Neural progenitor cell (in vitro differentiated cells): ENCODE measurements at regions not wholly inside any gene's neighbourhood (a gene's known extent, or its start where the extent isn't known, plus 50 kb on each side); places are given as distances from the start of the nearest gene placed in this dataset.

ENCODE experiments used
- DNase-seq: peaks from one replicate; pipeline ENCODE4 v3.0.0-alpha.2; 2016; ENCODE audit warnings: low spot score
- H2AFZ ChIP-seq: fragments of 200-600 bp; sonication (generic); replicated peaks from 2 replicates; pipeline ENCODE4 v1.6.1; 2016; ENCODE audit warnings: antibody characterized with exemption
- H3F3A ChIP-seq: fragments of 200-600 bp; sonication (generic); 2 replicates; pipeline ENCODE4 v1.6.1; 2016; ENCODE audit warnings: antibody characterized with exemption, low read depth
- H3K27ac ChIP-seq: fragments of 200-600 bp; sonication (generic); 2 replicates; pipeline ENCODE4 v1.5.1; 2016; ENCODE audit warnings: mild to moderate bottlenecking
- H3K27me3 ChIP-seq: fragments of 200-600 bp; sonication (generic); 2 replicates; pipeline ENCODE4 v1.6.1; 2016; ENCODE audit warnings: mild to moderate bottlenecking, moderate library complexity
- H3K36me3 ChIP-seq: fragments of 200-600 bp; sonication (generic); 2 replicates; pipeline ENCODE4 v1.5.1; 2016
- H3K4me1 ChIP-seq: fragments of 200-600 bp; sonication (generic); 2 replicates; pipeline ENCODE4 v1.6.1; 2016; ENCODE audit warnings: mixed run types
- H3K4me2 ChIP-seq: fragments of 200-600 bp; sonication (generic); 2 replicates; pipeline ENCODE4 v1.6.1; 2016
- H3K4me3 ChIP-seq: fragments of 200-600 bp; sonication (generic); 2 replicates; pipeline ENCODE4 v1.5.1; 2016
- H3K79me2 ChIP-seq: fragments of 200-600 bp; sonication (generic); 2 replicates; pipeline ENCODE4 v1.6.1; 2016; ENCODE audit warnings: low read depth
- H3K9ac ChIP-seq: fragments of 200-600 bp; sonication (generic); 2 replicates; pipeline ENCODE4 v1.6.1; 2016
- H3K9me3 ChIP-seq: fragments of 200-600 bp; sonication (generic); 2 replicates; pipeline ENCODE4 v1.5.1; 2016; ENCODE audit warnings: low read depth
- H4K20me1 ChIP-seq: fragments of 200-600 bp; sonication (generic); 2 replicates; pipeline ENCODE4 v1.6.1; 2016; ENCODE audit warnings: low read depth
- H3K27ac Mint-ChIP-seq: 3 replicates; pipeline ENCODE4 v1.8.0; 2021; ENCODE audit warnings: mixed read lengths
- H3K27me3 Mint-ChIP-seq: 2 replicates; pipeline ENCODE4 v1.8.0; 2022; ENCODE audit warnings: low read depth, mild to moderate bottlenecking, inconsistent platforms, moderate library complexity, mixed read lengths; ENCODE audit not compliant: insufficient read depth
- H3K36me3 Mint-ChIP-seq: 3 replicates; pipeline ENCODE4 v1.8.0; 2021; ENCODE audit warnings: mixed read lengths
- H3K4me1 Mint-ChIP-seq: 3 replicates; pipeline ENCODE4 v1.8.0; 2021; ENCODE audit warnings: mixed read lengths
- H3K4me3 Mint-ChIP-seq: 3 replicates; pipeline ENCODE4 v1.8.0; 2021; ENCODE audit warnings: mild to moderate bottlenecking, moderate library complexity, mixed read lengths
- H3K9me3 Mint-ChIP-seq: 3 replicates; pipeline ENCODE4 v1.8.0; 2020; ENCODE audit warnings: mixed read lengths
- EZH2 ChIP-seq: fragments of 200-600 bp; sonication (generic); IDR thresholded peaks from 2 replicates; pipeline ENCODE4 v1.6.1; 2017; ENCODE audit warnings: antibody characterized with exemption, mild to moderate bottlenecking, moderate library complexity
- EZH2phosphoT487 ChIP-seq: fragments of 200-600 bp; sonication (generic); IDR thresholded peaks from 2 replicates; pipeline ENCODE4 v1.6.1; 2017; ENCODE audit warnings: antibody characterized with exemption
- TF ChIP-seq, protein P1 (sequence below): fragments of 200-600 bp; sonication (generic); IDR thresholded peaks from 2 replicates; pipeline ENCODE4 v1.5.1; 2017; ENCODE audit warnings: antibody characterized with exemption, mild to moderate bottlenecking

DNA sequence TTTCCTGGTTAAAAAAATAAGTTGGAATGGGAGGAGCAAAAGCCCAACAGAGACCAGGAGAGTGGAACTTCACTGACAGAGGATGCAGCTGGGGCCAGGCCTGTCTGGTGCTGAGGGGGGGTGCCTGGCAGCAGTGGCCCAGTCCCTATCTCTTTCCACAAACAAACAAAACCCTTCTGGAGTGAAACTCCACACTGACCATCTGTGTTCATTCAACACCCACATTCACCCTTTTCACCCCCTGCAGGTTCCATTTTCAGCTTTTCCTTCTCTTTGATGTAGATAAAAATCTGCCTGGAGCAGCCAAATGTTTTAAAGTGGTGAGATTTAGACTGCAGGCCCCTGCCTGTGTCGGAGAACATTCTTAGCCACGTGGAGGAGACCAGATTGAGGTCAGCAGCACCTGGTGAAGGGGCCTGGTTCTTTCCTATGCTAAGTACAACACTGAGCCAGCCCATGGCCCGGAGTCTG is 161.4 kb upstream of the CDH11 start:
- no peak overlapping the region for H3K4me3 ChIP-seq
- H3K27ac ChIP-seq: no peak overlapping the region
- Mint-ChIP-seq H3K36me3 (no peaks in the 10 kb centered on the region), H3K4me3 (no peak overlapping the region), H3K27me3 (peaks cover 6% of the 10 kb centered on the region), H3K27ac (peak overlapping the region; percentile 35), H3K4me1 (peaks cover 63% of the 10 kb centered on the region), H3K9me3 (peaks cover 2% of the 10 kb centered on the region)
- peaks cover 36% of the 10 kb centered on the region for H3K4me1 ChIP-seq
- H3K9me3 ChIP-seq: no peaks in the 10 kb centered on the region
- peaks cover 22% of the 10 kb centered on the region for H3F3A ChIP-seq
- no peaks in the 10 kb centered on the region for H3K36me3 ChIP-seq
- peak overlapping the region; percentile 4 for H2AFZ ChIP-seq
- H3K9ac ChIP-seq: no peak overlapping the region
- no peaks in the 10 kb centered on the region for H4K20me1 ChIP-seq
- DNase-seq: no peak
- H3K79me2 ChIP-seq: no peaks in the 10 kb centered on the region
- no peaks in the 10 kb centered on the region for H3K27me3 ChIP-seq
- no peak overlapping the region for H3K4me2 ChIP-seq
- TF ChIP-seq EZH2 (no peak), EZH2phosphoT487 (no peak)
- TF ChIP-seq, protein P1, sequence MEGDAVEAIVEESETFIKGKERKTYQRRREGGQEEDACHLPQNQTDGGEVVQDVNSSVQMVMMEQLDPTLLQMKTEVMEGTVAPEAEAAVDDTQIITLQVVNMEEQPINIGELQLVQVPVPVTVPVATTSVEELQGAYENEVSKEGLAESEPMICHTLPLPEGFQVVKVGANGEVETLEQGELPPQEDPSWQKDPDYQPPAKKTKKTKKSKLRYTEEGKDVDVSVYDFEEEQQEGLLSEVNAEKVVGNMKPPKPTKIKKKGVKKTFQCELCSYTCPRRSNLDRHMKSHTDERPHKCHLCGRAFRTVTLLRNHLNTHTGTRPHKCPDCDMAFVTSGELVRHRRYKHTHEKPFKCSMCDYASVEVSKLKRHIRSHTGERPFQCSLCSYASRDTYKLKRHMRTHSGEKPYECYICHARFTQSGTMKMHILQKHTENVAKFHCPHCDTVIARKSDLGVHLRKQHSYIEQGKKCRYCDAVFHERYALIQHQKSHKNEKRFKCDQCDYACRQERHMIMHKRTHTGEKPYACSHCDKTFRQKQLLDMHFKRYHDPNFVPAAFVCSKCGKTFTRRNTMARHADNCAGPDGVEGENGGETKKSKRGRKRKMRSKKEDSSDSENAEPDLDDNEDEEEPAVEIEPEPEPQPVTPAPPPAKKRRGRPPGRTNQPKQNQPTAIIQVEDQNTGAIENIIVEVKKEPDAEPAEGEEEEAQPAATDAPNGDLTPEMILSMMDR: no peak

DNA sequence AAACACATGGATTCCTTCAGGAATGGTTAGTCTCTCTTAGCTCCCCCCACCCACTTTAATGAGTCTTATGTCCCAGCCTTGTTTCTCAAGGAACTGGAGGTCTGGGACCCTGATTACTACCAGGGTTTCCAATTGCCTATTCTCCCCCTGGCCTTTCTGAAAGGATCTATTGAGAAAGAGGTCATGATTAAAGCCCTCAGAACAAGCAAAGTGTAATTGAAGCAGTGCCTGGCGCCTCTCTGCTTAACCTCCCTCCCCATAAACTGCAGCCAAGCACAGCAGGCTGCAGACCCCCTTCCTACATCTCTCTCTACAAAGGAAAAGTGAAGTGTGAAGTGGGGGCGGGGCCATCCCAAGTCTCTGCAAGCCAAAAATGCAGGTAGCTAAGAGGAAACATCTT is 159.7 kb upstream of the CDH11 start:
- H3K4me1 ChIP-seq: peaks cover 36% of the 10 kb centered on the region
- peaks cover 2% of the 10 kb centered on the region for H3K9me3 Mint-ChIP-seq
- H3K4me3 Mint-ChIP-seq: peak overlapping the region; percentile 41
- peak; percentile 63 for DNase-seq
- H2AFZ ChIP-seq: no peak overlapping the region
- no peaks in the 10 kb centered on the region for H4K20me1 ChIP-seq
- no peak overlapping the region for H3K9ac ChIP-seq
- no peak overlapping the region for H3K27ac ChIP-seq
- H3K27me3 ChIP-seq: no peaks in the 10 kb centered on the region
- H3K4me3 ChIP-seq: peak overlapping the region; percentile 6
- H3K36me3 ChIP-seq: no peaks in the 10 kb centered on the region
- H3K4me2 ChIP-seq: peak overlapping the region; percentile 49
- peaks cover 65% of the 10 kb centered on the region for H3K4me1 Mint-ChIP-seq
- no peaks in the 10 kb centered on the region for H3K36me3 Mint-ChIP-seq
- H3F3A ChIP-seq: peaks cover 22% of the 10 kb centered on the region
- no peak for TF ChIP-seq EZH2phosphoT487
- no peak for TF ChIP-seq EZH2
- TF ChIP-seq, protein P1: no peak
- H3K27ac Mint-ChIP-seq: peak overlapping the region; percentile 78
- H3K79me2 ChIP-seq: no peaks in the 10 kb centered on the region
- peaks cover 6% of the 10 kb centered on the region for H3K27me3 Mint-ChIP-seq
- H3K9me3 ChIP-seq: no peaks in the 10 kb centered on the region

GRCh38 chr16:65280845-65281512 is 159.1 kb upstream of the CDH11 start:
- H4K20me1 ChIP-seq: no peaks in the 10 kb centered on the region
- H3K4me3 Mint-ChIP-seq: peak overlapping the region; percentile 41
- TF ChIP-seq, protein P1: no peak
- no peak for TF ChIP-seq EZH2phosphoT487
- no peak for TF ChIP-seq EZH2
- H3K4me2 ChIP-seq: peak overlapping the region; percentile 49
- H3K4me1 Mint-ChIP-seq: peaks cover 65% of the 10 kb centered on the region
- no peaks in the 10 kb centered on the region for H3K79me2 ChIP-seq
- H3K27me3 Mint-ChIP-seq: peaks cover 6% of the 10 kb centered on the region
- peak overlapping the region; percentile 6 for H3K4me3 ChIP-seq
- peaks cover 2% of the 10 kb centered on the region for H3K9me3 Mint-ChIP-seq
- H3K27me3 ChIP-seq: no peaks in the 10 kb centered on the region
- peaks cover 22% of the 10 kb centered on the region for H3F3A ChIP-seq
- no peak overlapping the region for H3K9ac ChIP-seq
- DNase-seq: peak; percentile 71
- H3K9me3 ChIP-seq: no peaks in the 10 kb centered on the region
- H3K27ac Mint-ChIP-seq: peak overlapping the region; percentile 78
- H3K36me3 ChIP-seq: no peaks in the 10 kb centered on the region
- H3K36me3 Mint-ChIP-seq: no peaks in the 10 kb centered on the region
- H3K27ac ChIP-seq: no peak overlapping the region
- peaks cover 36% of the 10 kb centered on the region for H3K4me1 ChIP-seq
- H2AFZ ChIP-seq: no peak overlapping the region
